ENCODE measurements at regions not wholly inside any gene's neighbourhood (a gene's known extent, or its start where the extent isn't known, plus 50 kb on each side); places are given as distances from the start of the nearest gene placed in this dataset.
"Not testable (repeated sequence)": the region's sequence is repeated elsewhere in the genome, so short reads cannot be mapped to it uniquely, and the experiment has no call there.

DNA sequence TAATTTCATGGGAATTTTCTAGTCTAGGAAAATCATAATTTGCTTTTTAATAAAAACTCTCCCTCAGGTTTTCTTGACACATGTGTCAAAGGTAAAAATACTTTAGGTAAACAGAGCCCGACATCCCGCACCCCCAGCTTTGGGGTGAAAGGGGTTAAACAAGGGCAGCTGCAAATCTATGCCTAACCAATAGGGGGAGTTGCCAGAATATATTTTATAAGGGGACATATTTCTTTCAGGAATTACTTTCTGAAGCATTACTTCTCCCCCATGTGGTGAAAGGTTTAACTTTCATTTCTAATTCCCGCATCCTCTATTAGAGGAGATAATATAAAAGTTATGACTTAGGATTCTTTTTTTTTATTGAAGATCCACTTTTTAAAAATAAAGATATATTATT, 53.9 kb upstream of the HEPH start:
- DNase-seq (ENCODE audit: low read depth in 3 of 3) = peak in 1 of 3 donors; percentile 2

DNA sequence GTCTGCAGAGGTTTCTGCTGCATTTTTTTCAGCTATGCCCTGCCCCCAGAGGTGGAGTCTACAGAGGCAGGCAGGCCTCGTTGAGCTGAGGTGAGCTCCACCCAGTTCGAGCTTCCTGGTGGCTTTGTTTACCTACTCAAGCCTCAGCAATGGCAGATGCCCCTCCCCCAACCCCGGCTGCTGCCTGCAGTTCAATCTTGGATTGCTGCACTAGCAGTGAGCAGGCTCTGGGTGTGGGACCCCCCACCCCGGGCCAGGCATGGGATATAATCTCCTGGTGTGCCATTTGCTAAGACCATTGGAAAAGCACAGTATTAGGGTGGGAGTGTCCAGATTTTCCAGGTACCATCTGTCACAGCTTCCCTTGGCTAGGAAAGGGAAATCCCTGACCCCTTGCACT, 56.2 kb upstream of the HEPH start:
- not testable (repeated sequence) for DNase-seq (ENCODE audit: low read depth in 3 of 3)

DNA sequence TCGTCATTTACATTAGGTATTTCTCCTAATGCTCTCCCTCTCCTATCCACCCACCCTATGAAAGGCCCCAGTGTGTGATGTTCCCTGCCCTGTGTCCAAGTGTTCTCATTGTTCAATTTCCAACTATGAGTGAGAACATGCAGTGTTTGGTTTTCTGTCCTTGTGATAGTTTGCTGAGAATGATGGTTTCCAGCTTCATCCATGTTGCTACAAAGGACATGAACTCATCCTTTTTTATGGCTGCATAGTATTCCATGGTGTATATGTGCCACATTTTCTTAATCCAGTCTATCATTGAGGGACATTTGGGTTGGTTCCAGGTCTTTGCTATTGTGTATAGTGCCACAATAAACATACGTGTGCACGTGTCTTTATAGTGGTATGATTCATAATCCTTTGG, 61.6 kb upstream of the HEPH start:
- DNase-seq (ENCODE audit: low read depth in 3 of 3) = not testable (repeated sequence)

DNA sequence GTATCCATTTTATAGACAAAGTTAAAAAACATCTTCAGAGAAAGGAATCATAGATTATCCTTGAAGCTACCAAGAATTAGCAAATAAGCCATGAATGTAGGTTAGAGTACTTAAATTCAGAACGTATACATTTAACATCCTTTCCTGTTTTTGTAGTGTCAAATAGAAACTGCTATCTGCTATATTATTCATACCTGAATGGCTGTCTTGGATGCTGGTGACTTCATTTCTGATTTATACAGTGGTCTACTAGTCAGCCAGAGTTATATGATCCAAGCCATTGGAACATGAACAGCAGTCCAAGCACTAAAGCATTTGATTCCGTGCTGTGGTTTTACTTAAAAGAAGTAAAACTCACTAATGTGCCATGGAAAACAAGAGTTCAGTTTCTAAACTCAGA, 58.3 kb upstream of the VSIG4 start:
- DNase-seq (ENCODE audit: low read depth in 3 of 3) = no peak

DNA sequence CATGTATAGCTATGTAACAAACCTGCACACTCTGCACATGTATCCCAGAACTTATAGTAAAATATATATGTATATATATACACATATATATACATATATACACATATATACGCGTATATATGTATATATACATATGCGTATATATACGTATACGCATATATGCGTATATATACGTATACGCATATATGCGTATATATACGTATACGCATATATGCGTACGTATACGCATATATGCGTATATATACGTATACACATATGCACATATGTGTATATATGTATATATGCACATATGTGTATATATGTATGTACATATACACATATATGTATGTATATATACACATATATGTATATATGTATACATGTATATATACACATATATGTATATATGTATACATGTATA, 57.1 kb upstream of the VSIG4 start:
- not testable (repeated sequence) for DNase-seq (ENCODE audit: low read depth in 3 of 3)

DNA sequence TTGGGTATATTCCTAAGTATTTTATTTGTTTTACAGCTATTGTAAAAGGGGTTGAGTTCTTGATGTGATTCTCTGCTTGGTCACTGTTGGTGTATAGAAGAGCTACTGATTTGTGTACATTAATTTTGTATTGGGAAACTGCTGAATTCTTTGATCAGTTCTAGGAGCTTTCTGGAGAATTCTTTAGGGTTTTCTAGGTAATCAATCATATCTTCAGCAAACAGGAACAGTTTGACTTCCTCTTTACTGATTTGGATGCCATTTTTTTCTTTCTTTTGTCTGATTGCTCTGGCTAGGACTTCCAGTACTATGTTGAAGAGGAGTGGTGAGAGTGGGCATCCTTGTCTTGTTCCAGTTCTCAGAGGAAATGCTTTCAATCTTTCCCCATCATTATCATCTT, 50.1 kb upstream of the VSIG4 start:
- not testable (repeated sequence) for DNase-seq (ENCODE audit: low read depth in 3 of 3)
